Right lobe of liver (tissue), 6 donors: ENCODE measurements at regions not wholly inside any gene's neighbourhood (a gene's known extent, or its start where the extent isn't known, plus 50 kb on each side); places are given as distances from the start of the nearest gene placed in this dataset.

Experiments used
- ATAC-seq, 4 donors: fragments of 200-7000 bp; cut with Tn5 transposase; one replicate each; pipeline ENCODE4 v1.9.1; 2020; ENCODE audit warnings: mild to moderate bottlenecking in 4 of 4, moderate library complexity in 4 of 4
- DNase-seq, 3 donors: peaks; one replicate each; pipeline ENCODE4 v3.0.0-alpha.2; 2020
- H3K27ac ChIP-seq, 3 donors: fragments of 200-600 bp; one replicate each; pipeline ENCODE4 v1.8.0; 2022
- H3K27me3 ChIP-seq, 2 donors: fragments of 200-600 bp; one replicate each; pipeline ENCODE4 v1.8.0; 2022
- H3K36me3 ChIP-seq, 4 donors: fragments of 200-600 bp; sonication (generic) in 1 of 4; one replicate each; pipeline versions ENCODE4 v1.5.1 to v1.8.0; 2017 to 2022; ENCODE audit warnings: control low read depth in 1 of 4
- H3K4me1 ChIP-seq, 4 donors: fragments of 200-600 bp; sonication (generic) in 1 of 4; one replicate each; pipeline versions ENCODE4 v1.5.1 to v1.8.0; 2017 to 2022; ENCODE audit warnings: control low read depth in 1 of 4
- H3K4me3 ChIP-seq, 3 donors: fragments of 200-600 bp; one replicate each; pipeline ENCODE4 v1.8.0; 2022
- H3K9me3 ChIP-seq, 4 donors: fragments of 200-600 bp; sonication (generic) in 1 of 4; one replicate each; pipeline versions ENCODE4 v1.5.1 to v1.8.0; 2017 to 2022; ENCODE audit warnings: control low read depth in 1 of 4
- POLR2A ChIP-seq: fragments of 450-650 bp; IDR thresholded peaks from one replicate; pipeline ENCODE4 v1.6.1; 2017; ENCODE audit warnings: antibody characterized with exemption, mild to moderate bottlenecking
- WGBS: methylation state at CpG from one replicate; pipeline ENCODE4 v1.1.6; 2018; ENCODE audit warnings: low coverage, low lambda C conversion rate; ENCODE audit not compliant: insufficient coverage; ENCODE audit errors: missing lambda C conversion rate; 5-methylcytosine and 5-hydroxymethylcytosine counted together
- intact Hi-C, 2 donors: fragments of 100-400 bp; cut with DNase I; formaldehyde crosslinking; loops; one replicate each; pipeline versions ENCODE4 v1.11.2 to v1.14.1; 2022
- TF ChIP-seq, protein P1 (sequence below), 4 donors: fragments of 200-600 bp in 3 of 4; fragments of 450-650 bp in 1 of 4; IDR thresholded peaks; one replicate each; pipeline versions ENCODE4 v1.5.1 to v1.8.0; 2016 to 2022; ENCODE audit warnings: antibody characterized with exemption in 4 of 4, mild to moderate bottlenecking in 2 of 4
- donor health status: DM: no; HTN: yes; CAD: no.
- donor health status: DM: no; HTN: no; CAD: no.
- donor health status: DM: no; HTN: no; CAD: no.
- donor health status: DM: no; HTN: yes; CAD: no.
- donor health status: DM: no; HTN: yes; CAD: no.

GRCh38 chr4:157447195-157447594, 226.7 kb downstream of the GRIA2 start:
- intact Hi-C loops = no loop called here
- WGBS = 24% methylated on average over 3 of the region's 3 CpGs
- Histone ChIP-seq H3K27ac (no peak overlapping the region), H3K4me1 (no peaks in the 10 kb centered on the region), H3K27me3 (no peaks in the 10 kb centered on the region), H3K36me3 (no peaks in the 10 kb centered on the region), H3K9me3 (no peaks in the 10 kb centered on the region), H3K4me3 (no peak overlapping the region)
- TF ChIP-seq, protein P1, sequence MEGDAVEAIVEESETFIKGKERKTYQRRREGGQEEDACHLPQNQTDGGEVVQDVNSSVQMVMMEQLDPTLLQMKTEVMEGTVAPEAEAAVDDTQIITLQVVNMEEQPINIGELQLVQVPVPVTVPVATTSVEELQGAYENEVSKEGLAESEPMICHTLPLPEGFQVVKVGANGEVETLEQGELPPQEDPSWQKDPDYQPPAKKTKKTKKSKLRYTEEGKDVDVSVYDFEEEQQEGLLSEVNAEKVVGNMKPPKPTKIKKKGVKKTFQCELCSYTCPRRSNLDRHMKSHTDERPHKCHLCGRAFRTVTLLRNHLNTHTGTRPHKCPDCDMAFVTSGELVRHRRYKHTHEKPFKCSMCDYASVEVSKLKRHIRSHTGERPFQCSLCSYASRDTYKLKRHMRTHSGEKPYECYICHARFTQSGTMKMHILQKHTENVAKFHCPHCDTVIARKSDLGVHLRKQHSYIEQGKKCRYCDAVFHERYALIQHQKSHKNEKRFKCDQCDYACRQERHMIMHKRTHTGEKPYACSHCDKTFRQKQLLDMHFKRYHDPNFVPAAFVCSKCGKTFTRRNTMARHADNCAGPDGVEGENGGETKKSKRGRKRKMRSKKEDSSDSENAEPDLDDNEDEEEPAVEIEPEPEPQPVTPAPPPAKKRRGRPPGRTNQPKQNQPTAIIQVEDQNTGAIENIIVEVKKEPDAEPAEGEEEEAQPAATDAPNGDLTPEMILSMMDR (IDR thresholded peaks at IDR 0.05) = no peak
- TF ChIP-seq POLR2A = no peak
- ATAC-seq = no peak
- no peak for DNase-seq

DNA sequence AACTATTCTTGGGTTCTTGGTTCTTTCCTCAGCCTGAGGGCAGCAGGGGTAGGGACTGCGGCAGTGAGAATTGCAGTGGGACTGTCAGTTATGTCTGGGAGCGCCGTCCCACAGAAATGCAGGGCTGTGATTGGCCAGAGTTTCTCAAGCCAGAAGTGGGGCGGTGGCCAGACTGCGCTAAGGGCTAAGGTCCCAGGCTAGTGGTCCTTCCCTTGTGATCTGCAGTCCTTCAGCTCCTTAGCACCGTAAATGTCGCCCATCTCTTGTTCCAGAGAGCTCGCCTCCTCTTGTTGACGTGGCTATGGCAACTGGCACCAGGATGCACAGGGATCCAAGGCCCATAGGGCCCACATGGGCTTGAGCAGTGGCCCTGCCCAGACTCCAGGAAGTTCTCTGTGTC, 223.5 kb downstream of the GRIA2 start:
- DNase-seq = no peak
- WGBS = 90% methylated on average over 2 of the region's 9 CpGs
- TF ChIP-seq, protein P1 (IDR thresholded peaks at IDR 0.05) = no peak

GRCh38 chr4:157443537-157443936, 223.0 kb downstream of the GRIA2 start:
- H3K27me3 ChIP-seq = no peaks in the 10 kb centered on the region
- no peak for DNase-seq
- no peaks in the 10 kb centered on the region for H3K36me3 ChIP-seq
- H3K9me3 ChIP-seq = no peaks in the 10 kb centered on the region
- TF ChIP-seq POLR2A = no peak
- TF ChIP-seq, protein P1 (IDR thresholded peaks at IDR 0.05) = no peak
- H3K4me3 ChIP-seq = no peak overlapping the region
- H3K27ac ChIP-seq = no peak overlapping the region
- no peaks in the 10 kb centered on the region for H3K4me1 ChIP-seq
- ATAC-seq = peak in 1 of 4 donors; percentile 11
- intact Hi-C loops = no loop called here
- WGBS = 80% methylated on average over 1 of the region's 5 CpGs

More for the DNA sequence above, 223.5 kb downstream of the GRIA2 start:
- H3K27me3 ChIP-seq = no peaks in the 10 kb centered on the region
- peak in 1 of 4 donors; percentile 13 for ATAC-seq
- H3K9me3 ChIP-seq = no peaks in the 10 kb centered on the region
- intact Hi-C loops = no loop called here
- H3K4me1 ChIP-seq = no peaks in the 10 kb centered on the region
- H3K27ac ChIP-seq = no peak overlapping the region
- no peaks in the 10 kb centered on the region for H3K36me3 ChIP-seq
- no peak overlapping the region for H3K4me3 ChIP-seq

DNA sequence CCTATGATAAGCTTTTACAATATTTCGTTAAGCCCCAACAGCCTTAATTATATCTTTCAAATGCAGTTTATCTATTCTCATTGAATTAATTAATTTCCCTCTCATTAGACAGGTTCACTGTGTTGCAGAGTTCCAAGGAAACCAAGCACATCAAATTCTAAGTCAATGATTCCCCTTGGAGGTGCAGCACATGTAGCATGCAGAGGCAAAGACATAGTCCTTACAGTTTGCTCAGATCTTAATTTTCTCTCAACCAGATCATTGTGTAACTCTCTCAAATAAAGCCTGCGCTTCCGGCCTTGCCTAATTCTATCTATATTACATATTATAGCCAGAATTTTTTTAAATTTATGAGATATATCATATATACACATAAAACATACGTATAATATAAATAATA, 205.4 kb downstream of the GRIA2 start:
- Histone ChIP-seq H3K4me3 (no peak overlapping the region), H3K4me1 (no peaks in the 10 kb centered on the region), H3K27me3 (no peaks in the 10 kb centered on the region), H3K36me3 (no peaks in the 10 kb centered on the region), H3K9me3 (no peaks in the 10 kb centered on the region), H3K27ac (no peak overlapping the region)
- WGBS = 60% methylated on average over 4 of the region's 4 CpGs
- DNase-seq (no peak), ATAC-seq (no peak)
- intact Hi-C loops = no loop called here
- TF ChIP-seq POLR2A = no peak
- TF ChIP-seq, protein P1 (IDR thresholded peaks at IDR 0.05) = no peak

DNA sequence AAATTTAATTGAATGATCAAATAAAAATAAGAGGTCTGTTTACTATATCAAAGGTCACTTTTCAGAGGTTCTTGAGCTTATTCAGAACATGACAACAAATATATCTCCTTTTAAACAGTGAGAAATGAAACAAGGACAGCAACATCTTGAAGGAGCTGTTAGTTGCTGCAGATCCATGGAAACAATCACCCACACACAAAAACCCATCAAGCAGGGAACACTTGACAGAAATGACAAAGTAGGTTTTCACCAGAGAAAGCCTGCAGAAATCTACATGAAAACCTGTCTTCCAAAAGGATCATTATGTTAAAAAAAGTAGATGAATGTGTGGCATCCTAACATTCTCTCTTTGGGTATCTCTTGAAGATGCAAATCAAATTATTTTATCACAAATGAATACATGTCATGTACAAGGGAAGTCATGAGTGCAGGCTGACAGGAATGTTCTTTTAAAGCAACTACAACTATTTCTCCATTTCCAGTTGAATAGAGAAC, 203.0 kb downstream of the GRIA2 start:
- intact Hi-C loops = no loop called here
- Histone ChIP-seq H3K27me3 (no peaks in the 10 kb centered on the region), H3K27ac (no peak overlapping the region), H3K4me1 (no peaks in the 10 kb centered on the region), H3K9me3 (no peaks in the 10 kb centered on the region), H3K36me3 (no peaks in the 10 kb centered on the region), H3K4me3 (no peak overlapping the region)
- no peak for DNase-seq
- TF ChIP-seq, protein P1 (IDR thresholded peaks at IDR 0.05) = no peak
- TF ChIP-seq POLR2A = no peak
- ATAC-seq = no peak
